ENCODE measurements at regions not wholly inside any gene's neighbourhood (a gene's known extent, or its start where the extent isn't known, plus 50 kb on each side); places are given as distances from the start of the nearest gene placed in this dataset.
A peak's percentile ranks its signal among the peaks of the same experiment; 100 is the strongest.
"Not testable (repeated sequence)": the region's sequence is repeated elsewhere in the genome, so short reads cannot be mapped to it uniquely, and the experiment has no call there.

- no peak for DNase-seq
- H3K4me1 ChIP-seq (ENCODE audit: control insufficient read depth, insufficient read depth, low read length) = no peaks in the 10 kb centered on the region
- 89% methylated on average over 4 of the region's 4 CpGs for WGBS
- H3K27me3 ChIP-seq (ENCODE audit: control insufficient read depth, insufficient read depth) = no peaks in the 10 kb centered on the region
- H3K4me3 ChIP-seq (ENCODE audit: low read length) = no peak overlapping the region
- ATAC-seq = no peak
- H3K27ac ChIP-seq (ENCODE audit: low read length) = no peak overlapping the region
- intact Hi-C loops (cut with DNase I) = no loop called here
- H3K9me3 ChIP-seq (ENCODE audit: control insufficient read depth, low read length) = peaks cover under 1% of the 10 kb centered on the region
These were observed 411.2 kb upstream of the CAMK1G start for GRCh38 chr1:209172286-209172685.

DNA sequence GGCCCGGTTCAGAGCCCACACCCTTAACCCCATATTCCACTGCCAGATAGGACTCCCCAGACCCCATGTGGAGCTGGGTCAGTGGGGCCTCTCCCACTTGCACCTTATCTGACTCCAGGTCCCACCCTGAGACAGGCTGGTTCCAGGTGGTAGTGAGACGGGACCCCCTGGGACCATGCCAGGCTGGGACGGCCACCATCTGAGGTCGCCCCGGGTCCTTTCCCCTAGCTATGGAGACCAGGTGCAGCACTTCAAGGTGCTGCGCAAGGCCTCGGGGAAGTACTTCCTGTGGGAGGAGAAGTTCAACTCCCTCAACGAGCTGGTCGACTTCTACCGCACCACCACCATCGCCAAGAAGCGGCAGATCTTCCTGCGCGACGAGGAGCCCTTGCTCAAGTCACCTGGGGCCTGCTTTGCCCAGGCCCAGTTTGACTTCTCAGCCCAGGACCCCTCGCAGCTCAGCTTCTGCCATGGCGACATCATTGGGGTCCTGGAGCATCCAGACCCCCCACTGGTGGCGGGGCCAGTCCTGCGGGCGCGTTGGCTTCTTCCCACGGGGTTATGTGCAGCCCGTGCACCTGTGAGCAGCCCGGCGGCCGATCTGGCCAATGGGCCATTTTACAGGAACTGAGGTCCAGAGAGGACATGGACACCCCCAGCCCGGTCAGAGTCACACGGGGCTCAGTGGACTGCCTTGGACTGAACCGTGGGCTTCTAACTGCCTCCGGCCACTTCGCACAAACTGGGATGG, 410.5 kb upstream of the CAMK1G start:
- H3K9me3 ChIP-seq (ENCODE audit: control insufficient read depth, low read length); ATAC-seq; H3K4me1 ChIP-seq (ENCODE audit: control insufficient read depth, insufficient read depth, low read length); H3K27ac ChIP-seq (ENCODE audit: low read length); H3K27me3 ChIP-seq (ENCODE audit: control insufficient read depth, insufficient read depth); H3K4me3 ChIP-seq (ENCODE audit: low read length); intact Hi-C loops (cut with DNase I): not testable (repeated sequence)
- WGBS = 94% methylated on average over 31 of the region's 31 CpGs
- peak in 2 of 3 donors; percentile 43 to 49 for DNase-seq

DNA sequence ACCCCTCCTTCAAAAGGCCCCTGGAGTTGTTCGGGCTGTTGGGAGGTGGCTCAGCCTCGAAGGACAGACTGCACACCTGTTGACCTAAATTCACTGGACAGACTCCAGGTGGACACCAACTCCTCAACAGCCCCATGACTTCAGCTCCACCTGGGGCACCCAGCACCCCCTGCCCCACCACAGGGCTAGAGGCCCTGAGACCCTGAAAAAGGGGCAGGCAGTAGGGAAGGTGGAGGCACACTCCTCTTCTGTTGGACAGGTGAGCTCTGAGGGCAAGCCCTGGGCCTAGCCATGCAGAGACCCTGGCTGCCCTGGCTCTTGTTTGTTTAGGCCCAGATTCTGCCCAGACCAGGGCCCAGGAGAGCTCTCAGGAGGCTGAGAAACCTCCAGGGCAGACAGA, 409.7 kb upstream of the CAMK1G start:
- H3K27me3 ChIP-seq (ENCODE audit: control insufficient read depth, insufficient read depth); H3K27ac ChIP-seq (ENCODE audit: low read length); H3K4me1 ChIP-seq (ENCODE audit: control insufficient read depth, insufficient read depth, low read length); H3K9me3 ChIP-seq (ENCODE audit: control insufficient read depth, low read length); DNase-seq; intact Hi-C loops (cut with DNase I); ATAC-seq; H3K4me3 ChIP-seq (ENCODE audit: low read length): not testable (repeated sequence)
- WGBS = 96% methylated on average over 2 of the region's 2 CpGs

- 100% methylated on average over 2 of the region's 2 CpGs for WGBS
- ATAC-seq = no peak
- DNase-seq = no peak
- no peak overlapping the region for H3K4me3 ChIP-seq (ENCODE audit: low read length)
- intact Hi-C loops (cut with DNase I) = no loop called here
- H3K9me3 ChIP-seq (ENCODE audit: control insufficient read depth, low read length) = peaks cover 2% of the 10 kb centered on the region
- H3K27me3 ChIP-seq (ENCODE audit: control insufficient read depth, insufficient read depth) = no peaks in the 10 kb centered on the region
- H3K27ac ChIP-seq (ENCODE audit: low read length) = no peak overlapping the region
- no peaks in the 10 kb centered on the region for H3K4me1 ChIP-seq (ENCODE audit: control insufficient read depth, insufficient read depth, low read length)
These were observed 406.6 kb upstream of the CAMK1G start for GRCh38 chr1:209176866-209177430.

GRCh38 chr1:209183195-209183594, 400.3 kb upstream of the CAMK1G start:
- Histone ChIP-seq H3K27ac (ENCODE audit: low read length) (no peak overlapping the region), H3K4me1 (ENCODE audit: control insufficient read depth, insufficient read depth, low read length) (no peaks in the 10 kb centered on the region), H3K9me3 (ENCODE audit: control insufficient read depth, low read length) (peaks cover 2% of the 10 kb centered on the region), H3K27me3 (ENCODE audit: control insufficient read depth, insufficient read depth) (no peaks in the 10 kb centered on the region), H3K4me3 (ENCODE audit: low read length) (no peak overlapping the region)
- DNase-seq (no peak), ATAC-seq (no peak)
- intact Hi-C loops (cut with DNase I) = loop anchor here in 1 of 4 donors (10.0 kb wide), 1 partner anchor 528 kb away; no protein-coding TSS in a partner anchor
- WGBS = 86% methylated on average over 1 of the region's 1 CpG

GRCh38 chr1:209187589-209187988, 395.9 kb upstream of the CAMK1G start:
- 90% methylated on average over 3 of the region's 3 CpGs for WGBS

DNA sequence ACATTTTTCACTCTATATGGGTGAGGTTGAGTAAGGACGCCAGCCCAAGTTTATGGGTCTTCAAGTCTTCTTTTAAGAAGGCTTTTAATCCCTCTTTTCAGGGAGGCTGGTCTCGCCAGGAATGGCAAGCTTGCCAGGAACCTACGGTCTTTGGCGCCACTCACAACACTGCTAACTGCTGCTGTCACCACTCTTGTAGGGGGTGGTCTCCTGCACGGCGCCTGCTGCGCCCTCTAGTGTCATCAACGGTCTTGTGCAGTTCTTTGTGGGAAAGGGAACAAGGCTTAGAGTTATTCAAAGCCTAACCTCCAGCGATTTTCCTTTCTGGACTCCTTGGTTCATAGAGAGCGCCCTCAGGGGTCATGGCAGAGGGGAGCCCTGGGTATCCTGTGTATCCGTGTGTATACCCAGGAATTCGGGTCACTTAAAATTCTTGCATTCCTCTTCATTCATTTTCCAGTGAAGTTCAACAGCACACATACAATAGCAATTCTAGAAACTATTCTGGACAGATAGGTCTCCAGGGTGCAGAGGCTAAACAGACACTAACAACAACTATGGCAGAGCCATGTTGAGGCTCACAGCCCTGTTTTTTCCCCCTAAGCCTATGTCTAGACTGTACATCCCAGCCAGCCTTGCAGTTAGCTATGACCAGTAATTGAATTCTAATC, 392.8 kb upstream of the CAMK1G start:
- H3K9me3 ChIP-seq (ENCODE audit: control insufficient read depth, low read length) = peaks cover 2% of the 10 kb centered on the region
- peak; percentile 40 to 65 (median 57) for DNase-seq
- intact Hi-C loops (cut with DNase I) = no loop called here
- peak; percentile 51 to 70 for ATAC-seq
- H3K27me3 ChIP-seq (ENCODE audit: control insufficient read depth, insufficient read depth) = no peaks in the 10 kb centered on the region
- H3K4me1 ChIP-seq (ENCODE audit: control insufficient read depth, insufficient read depth, low read length) = no peaks in the 10 kb centered on the region
- no peak overlapping the region for H3K4me3 ChIP-seq (ENCODE audit: low read length)
- 9% methylated on average over 12 of the region's 12 CpGs for WGBS
- H3K27ac ChIP-seq (ENCODE audit: low read length) = no peak overlapping the region

More at GRCh38 chr1:209187589-209187988, 395.9 kb upstream of the CAMK1G start:
- DNase-seq (no peak), ATAC-seq (no peak)
- Histone ChIP-seq H3K4me3 (ENCODE audit: low read length) (no peak overlapping the region), H3K27me3 (ENCODE audit: control insufficient read depth, insufficient read depth) (no peaks in the 10 kb centered on the region), H3K9me3 (ENCODE audit: control insufficient read depth, low read length) (peaks cover 2% of the 10 kb centered on the region), H3K27ac (ENCODE audit: low read length) (no peak overlapping the region), H3K4me1 (ENCODE audit: control insufficient read depth, insufficient read depth, low read length) (no peaks in the 10 kb centered on the region)
- intact Hi-C loops (cut with DNase I) = loop anchor here in 2 of 4 donors (5.0 to 10.0 kb wide), 2 partner anchors 533 to 535 kb away; no protein-coding TSS in a partner anchor

GRCh38 chr1:209191262-209191634, 392.3 kb upstream of the CAMK1G start:
- WGBS = 83% methylated on average over 1 of the region's 1 CpG
- no peak for ATAC-seq
- Histone ChIP-seq H3K27me3 (ENCODE audit: control insufficient read depth, insufficient read depth) (no peaks in the 10 kb centered on the region), H3K4me1 (ENCODE audit: control insufficient read depth, insufficient read depth, low read length) (no peaks in the 10 kb centered on the region), H3K9me3 (ENCODE audit: control insufficient read depth, low read length) (peaks cover 2% of the 10 kb centered on the region), H3K27ac (ENCODE audit: low read length) (no peak overlapping the region), H3K4me3 (ENCODE audit: low read length) (no peak overlapping the region)
- DNase-seq = no peak
- intact Hi-C loops (cut with DNase I) = no loop called here

DNA sequence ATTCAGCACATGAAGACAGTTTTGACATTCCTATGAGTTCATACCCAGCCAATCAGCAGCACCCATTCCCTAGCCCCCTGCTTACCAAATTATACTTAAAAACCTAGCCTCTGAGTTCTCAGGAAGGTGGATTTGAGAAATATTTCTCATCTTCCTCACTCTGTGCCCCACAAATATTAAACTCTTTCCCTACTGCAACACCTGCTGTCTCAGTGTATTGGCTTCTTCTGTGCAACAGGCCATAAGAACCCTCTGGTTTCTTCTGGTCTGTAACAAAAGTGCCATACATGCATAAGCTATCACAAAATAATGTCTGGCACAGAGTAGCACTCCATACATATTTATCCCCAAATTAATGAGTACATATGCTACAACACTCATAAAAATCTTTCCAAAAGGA, 387.4 kb upstream of the CAMK1G start:
- ATAC-seq (no peak), DNase-seq (no peak)
- H3K27me3 ChIP-seq (ENCODE audit: control insufficient read depth, insufficient read depth) = no peaks in the 10 kb centered on the region
- H3K4me1 ChIP-seq (ENCODE audit: control insufficient read depth, insufficient read depth, low read length) = no peaks in the 10 kb centered on the region
- peaks cover 2% of the 10 kb centered on the region for H3K9me3 ChIP-seq (ENCODE audit: control insufficient read depth, low read length)
- intact Hi-C loops (cut with DNase I) = no loop called here
- H3K27ac ChIP-seq (ENCODE audit: low read length) = no peak overlapping the region
- no peak overlapping the region for H3K4me3 ChIP-seq (ENCODE audit: low read length)

- H3K4me1 ChIP-seq (ENCODE audit: control insufficient read depth, insufficient read depth, low read length) = no peaks in the 10 kb centered on the region
- DNase-seq (no peak), ATAC-seq (no peak)
- intact Hi-C loops (cut with DNase I) = no loop called here
- peaks cover 2% of the 10 kb centered on the region for H3K9me3 ChIP-seq (ENCODE audit: control insufficient read depth, low read length)
- no peaks in the 10 kb centered on the region for H3K27me3 ChIP-seq (ENCODE audit: control insufficient read depth, insufficient read depth)
- H3K4me3 ChIP-seq (ENCODE audit: low read length) = no peak overlapping the region
- H3K27ac ChIP-seq (ENCODE audit: low read length) = no peak overlapping the region
- WGBS = 63% methylated on average over 12 of the region's 12 CpGs
These were observed 384.4 kb upstream of the CAMK1G start for GRCh38 chr1:209198961-209199750.
